HS-5 (cell line): ENCODE measurements at regions not wholly inside any gene's neighbourhood (a gene's known extent, or its start where the extent isn't known, plus 50 kb on each side); places are given as distances from the start of the nearest gene placed in this dataset.
"Not testable (repeated sequence)": the region's sequence is repeated elsewhere in the genome, so short reads cannot be mapped to it uniquely, and the experiment has no call there.

Experiments used
- DNase-seq: peaks from one replicate; pipeline ENCODE4 v3.0.0-alpha.2; 2012; ENCODE audit warnings: low read depth

DNA sequence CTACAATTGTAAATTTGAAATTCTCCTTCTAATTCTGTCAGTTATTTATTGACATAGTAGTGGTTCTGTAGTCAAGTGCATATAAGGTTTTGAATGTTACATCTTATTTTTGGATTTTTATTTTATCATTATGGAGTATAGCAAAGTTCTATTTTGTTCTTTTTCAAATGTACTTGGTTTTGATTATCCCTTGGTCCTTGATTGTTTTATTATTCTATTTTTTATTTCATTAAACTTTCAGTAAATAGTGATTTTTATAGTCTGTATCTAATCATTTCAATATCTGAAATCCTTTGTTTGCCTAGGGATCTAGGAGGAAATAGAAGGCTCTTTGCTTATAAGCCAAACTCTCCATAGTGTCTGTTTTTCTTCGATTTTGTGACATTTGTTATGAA is 87.8 kb downstream of the HFE start:
- no peak for DNase-seq

DNA sequence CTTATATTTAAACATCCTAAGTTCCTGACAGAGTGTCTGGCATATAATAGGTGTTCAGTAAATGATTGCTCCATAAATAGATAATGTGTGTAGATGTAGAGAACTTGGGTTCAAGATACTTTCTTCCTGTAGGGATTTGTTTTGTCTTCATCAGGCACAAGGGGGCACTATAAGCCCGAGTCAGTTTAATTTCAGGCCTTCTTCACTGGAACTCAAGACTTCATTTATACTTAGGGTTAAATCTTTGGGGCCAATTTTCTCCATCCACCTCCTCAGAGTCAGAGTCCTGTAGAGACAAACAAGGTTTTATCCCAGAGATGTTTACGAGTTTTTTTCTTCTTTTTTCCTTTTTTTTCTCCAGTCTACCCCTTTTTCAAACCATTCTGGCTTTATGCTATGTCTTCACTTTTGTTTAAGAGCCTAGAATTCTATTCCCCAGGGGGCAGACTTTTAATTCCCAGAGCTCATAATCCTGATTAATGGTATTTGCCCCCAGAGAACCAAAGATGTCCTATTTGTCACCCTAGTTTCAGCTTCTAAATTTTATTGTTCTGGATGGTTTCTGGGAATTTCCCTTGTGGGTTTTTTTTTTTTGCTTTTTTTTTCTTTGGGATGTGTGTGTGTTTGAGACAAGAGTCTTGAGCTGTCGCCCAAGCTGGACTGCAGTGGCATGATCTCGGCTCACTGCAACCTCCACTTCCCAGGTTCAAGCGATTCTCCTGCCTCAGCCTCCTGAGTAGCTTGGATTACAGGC is 88.4 kb downstream of the HFE start:
- no peak for DNase-seq

DNA sequence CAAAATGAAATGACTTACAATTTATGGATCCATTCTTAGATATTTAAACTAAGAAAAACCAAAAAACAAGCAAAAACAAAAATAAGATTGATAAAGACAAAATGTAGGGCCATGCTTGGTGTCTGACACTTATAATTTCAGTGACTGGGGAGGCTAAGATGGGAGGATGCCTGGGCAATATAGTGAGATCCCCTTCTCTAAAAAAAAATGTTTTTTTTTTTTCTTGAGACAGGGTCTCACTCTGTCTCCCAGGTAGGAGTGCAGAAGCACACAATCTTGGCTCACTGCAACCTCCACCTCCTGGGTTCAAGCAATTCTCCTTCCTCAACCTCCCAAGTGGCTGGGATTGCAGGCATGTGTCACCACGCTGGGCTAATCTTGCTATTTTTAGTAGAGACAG is 92.4 kb downstream of the HFE start:
- DNase-seq = no peak

- no peak for DNase-seq
Observed at GRCh38 chr6:26180346-26180745, 93.1 kb downstream of the HFE start.

GRCh38 chr6:26183237-26183580 is 96.0 kb downstream of the HFE start:
- no peak for DNase-seq

DNA sequence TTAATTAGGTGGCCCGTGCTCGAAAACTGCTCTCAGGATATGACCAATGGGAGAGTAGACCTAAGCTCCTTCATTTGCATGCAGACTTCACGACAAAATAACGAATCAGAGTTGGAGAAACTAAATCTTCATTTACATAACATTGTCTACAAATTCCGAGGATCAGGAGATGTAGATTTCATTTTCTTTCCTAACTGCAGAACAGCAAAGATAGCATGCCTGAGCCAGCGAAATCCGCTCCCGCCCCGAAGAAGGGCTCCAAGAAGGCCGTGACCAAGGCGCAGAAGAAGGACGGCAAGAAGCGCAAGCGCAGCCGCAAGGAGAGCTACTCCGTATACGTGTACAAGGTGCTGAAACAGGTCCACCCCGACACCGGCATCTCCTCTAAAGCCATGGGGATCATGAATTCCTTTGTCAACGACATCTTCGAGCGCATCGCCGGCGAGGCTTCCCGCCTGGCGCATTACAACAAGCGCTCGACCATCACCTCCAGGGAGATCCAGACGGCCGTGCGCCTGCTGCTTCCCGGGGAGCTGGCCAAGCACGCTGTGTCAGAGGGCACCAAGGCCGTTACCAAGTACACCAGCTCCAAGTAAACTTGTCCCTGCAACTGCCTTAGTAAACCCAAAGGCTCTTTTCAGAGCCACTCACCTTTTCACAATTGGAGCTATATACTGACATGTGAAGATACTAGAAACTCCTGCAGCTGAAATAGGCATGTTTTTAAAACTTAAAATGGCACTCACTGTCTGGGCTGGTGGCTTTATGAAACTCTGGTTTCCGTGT is 96.5 kb downstream of the HFE start:
- no peak for DNase-seq

DNA sequence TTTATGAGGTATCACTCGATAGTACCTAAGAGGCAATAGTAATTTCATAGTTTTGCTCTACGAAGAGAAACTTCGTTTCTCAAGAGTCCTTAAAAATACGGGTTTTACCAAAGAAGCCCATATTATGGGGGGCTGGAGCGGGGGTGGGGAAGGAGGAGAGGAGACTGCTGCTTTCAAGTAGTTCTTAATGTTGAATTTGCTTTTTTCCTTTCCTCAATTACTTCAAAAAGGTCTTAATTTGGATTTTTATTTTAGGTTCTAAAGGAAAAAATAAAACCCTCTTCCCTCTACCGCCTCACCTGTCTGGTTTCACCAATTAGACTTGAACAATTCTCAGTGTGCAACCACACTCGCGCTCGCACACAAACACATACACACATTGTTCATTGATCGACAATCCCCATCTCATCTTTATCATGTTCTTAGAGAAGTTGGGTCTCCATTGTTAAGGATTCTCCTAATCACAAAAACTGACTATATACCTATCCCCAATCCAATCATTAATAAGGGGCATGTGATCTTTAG is 97.2 kb downstream of the HFE start:
- no peak for DNase-seq

DNA sequence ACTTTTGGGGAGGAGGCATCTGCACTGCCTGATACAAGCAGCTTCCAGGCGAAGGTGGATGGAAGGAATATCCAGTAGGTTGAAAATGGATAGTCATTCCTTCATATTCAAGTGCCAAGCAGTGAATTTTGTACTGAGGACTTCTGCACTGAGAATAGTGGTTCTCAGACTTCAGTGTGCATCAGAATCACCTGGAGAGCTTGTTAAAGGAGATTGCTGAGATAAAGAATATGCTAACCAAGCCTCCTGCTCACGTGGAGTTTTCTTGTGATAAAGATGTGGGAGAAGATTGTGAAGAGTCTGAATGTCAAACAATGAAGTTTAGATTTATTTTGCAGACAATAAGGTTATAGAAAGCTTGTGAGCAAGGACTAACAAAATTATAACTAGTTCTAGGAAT is 97.8 kb downstream of the HFE start:
- DNase-seq = no peak

GRCh38 chr6:26185802-26186201 is 98.6 kb downstream of the HFE start:
- DNase-seq = no peak

GRCh38 chr6:26186652-26187051 is 99.4 kb downstream of the HFE start:
- no peak for DNase-seq

- no peak for DNase-seq
Observed at GRCh38 chr6:26187292-26187691, 100.1 kb downstream of the HFE start.

- no peak for DNase-seq
Observed at GRCh38 chr6:26187981-26188635, 100.9 kb downstream of the HFE start.

- not testable (repeated sequence) for DNase-seq
Observed at GRCh38 chr6:26191512-26191911, 104.3 kb downstream of the HFE start.

DNA sequence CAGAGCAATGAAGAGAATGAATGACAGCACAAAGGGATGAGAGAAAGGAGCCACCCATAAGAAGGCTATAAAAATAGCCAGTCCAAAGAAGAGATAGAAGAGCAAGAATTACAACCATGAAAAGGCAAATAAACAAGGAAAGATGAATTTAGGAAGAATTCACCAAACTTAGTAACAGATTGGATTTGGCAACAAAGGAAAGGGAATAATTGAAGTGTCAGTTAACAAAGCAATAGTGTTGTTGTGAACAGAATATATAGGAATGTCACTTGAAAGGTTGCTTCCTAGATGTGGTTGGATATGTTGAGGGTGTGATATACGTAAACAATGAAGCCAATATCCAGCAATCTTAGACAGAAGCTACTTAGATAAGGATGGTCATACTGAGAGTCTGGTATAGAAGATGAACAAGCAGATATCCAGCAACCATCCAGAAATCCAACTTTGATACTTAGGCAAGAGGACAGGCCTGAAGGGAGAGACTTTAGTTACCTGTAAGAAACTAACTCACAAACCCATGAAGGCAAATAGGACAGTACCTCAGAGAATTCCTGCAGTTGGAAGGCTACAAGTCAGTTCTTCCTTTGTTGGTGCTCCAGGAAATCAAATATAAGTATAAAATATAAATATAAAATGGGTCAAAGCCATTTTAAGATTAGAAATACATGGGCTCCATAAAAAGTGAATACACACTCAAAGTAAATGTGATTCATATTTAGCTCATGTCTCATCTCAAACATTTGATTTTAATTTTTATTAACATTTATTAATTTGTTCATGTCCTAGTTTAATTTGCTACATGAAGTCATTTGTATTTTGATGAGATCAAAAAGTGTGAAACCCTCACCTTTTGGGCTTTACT is 106.5 kb downstream of the HFE start:
- DNase-seq = no peak

DNA sequence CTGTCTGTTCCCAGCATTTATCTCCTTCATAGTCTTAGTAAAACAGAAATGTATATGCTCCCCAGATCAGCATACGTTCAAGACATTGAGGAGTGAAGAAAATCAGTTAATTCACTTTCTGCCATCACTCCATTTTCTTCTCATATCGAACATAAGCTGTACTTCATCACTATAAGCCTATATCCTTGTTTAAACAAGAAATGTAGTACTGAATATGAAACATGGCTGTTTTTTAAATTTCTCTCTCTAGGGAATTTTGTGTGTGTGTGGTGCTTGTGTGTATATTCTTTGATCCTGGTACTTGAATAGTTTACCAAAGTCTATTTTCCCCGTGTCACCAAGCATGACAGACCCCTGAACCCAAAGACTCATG is 107.1 kb downstream of the HFE start:
- no peak for DNase-seq

- DNase-seq = no peak
Observed at GRCh38 chr6:26194816-26195375, 107.7 kb downstream of the HFE start.

GRCh38 chr6:26195376-26195923 is 108.2 kb downstream of the HFE start:
- no peak for DNase-seq

- DNase-seq = no peak
Observed at GRCh38 chr6:26195924-26196845, 109.0 kb downstream of the HFE start.

DNA sequence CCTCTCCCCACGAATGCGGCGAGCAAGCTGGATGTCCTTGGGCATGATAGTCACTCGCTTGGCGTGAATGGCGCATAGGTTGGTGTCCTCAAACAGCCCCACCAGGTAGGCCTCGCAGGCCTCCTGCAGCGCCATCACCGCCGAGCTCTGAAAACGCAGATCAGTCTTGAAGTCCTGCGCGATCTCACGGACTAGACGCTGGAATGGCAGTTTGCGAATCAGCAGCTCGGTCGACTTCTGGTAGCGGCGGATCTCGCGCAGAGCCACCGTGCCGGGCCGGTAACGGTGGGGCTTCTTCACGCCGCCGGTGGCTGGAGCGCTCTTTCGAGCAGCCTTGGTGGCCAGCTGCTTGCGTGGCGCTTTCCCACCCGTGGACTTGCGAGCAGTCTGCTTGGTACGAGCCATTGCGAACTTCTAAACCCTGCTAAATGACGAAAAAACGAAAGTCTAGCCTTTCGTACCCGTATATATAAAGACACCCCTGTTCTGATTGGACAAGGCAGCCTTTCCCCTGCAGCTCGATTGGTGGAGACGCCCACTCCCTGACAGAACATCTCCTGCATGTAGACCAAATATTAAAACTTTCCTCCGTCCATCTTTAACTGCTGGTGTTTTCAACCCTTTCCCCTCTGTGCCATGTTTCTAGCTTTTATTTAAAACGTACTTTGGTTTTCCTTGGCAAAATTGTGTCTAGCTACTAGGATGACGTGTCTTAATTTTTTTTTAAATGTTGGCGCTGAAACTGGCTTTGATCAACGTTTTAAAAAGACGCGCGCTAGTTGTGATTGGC is 109.8 kb downstream of the HFE start:
- peak; percentile 82 for DNase-seq

DNA sequence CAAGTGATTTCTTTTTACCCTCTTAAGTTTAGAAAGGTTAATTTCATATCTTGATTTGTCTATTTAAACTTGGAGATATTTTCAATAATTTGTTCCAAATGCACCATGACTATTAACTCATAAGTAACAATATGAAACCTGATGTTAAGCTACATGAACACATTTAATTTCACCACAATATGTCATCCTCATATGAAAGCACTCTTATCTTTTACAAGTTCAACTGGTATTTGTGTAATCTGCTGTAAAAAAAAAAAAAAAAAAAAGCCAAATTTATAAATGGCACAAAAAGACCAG is 110.4 kb downstream of the HFE start:
- DNase-seq = no peak
